RWPE1 (cell line): ENCODE measurements at regions not wholly inside any gene's neighbourhood (a gene's known extent, or its start where the extent isn't known, plus 50 kb on each side); places are given as distances from the start of the nearest gene placed in this dataset.

Experiments
- CTCF ChIA-PET: fragments of 350-600 bp; sonication (Branson Sonifier 250); formaldehyde crosslinking; extraction: SDS; loops from one replicate; lab custom pipeline; 2021; lab: Yijun Ruan, JAX
- POLR2A ChIA-PET: fragments of 400-600 bp; formaldehyde crosslinking; extraction: SDS; loops from one replicate; lab custom pipeline; 2020; ENCODE audit warnings: antibody characterized with exemption; ENCODE audit not compliant: low non-redundant PET; lab: Yijun Ruan, JAX
- DNase-seq: peaks from one replicate; pipeline ENCODE4 v3.0.0; 2012; ENCODE audit warnings: low spot score
- H3K27ac ChIP-seq: fragments of 450-650 bp; 2 replicates; pipeline ENCODE4 v1.5.1; 2017
- CTCF ChIP-seq: fragments of 450-650 bp; conservative IDR thresholded peaks from 2 replicates; pipeline ENCODE4 v1.5.1; 2017; ENCODE audit warnings: low read depth, mild to moderate bottlenecking

- H3K27ac ChIP-seq: no peak overlapping the region
- no peak for DNase-seq
- no peak for TF ChIP-seq CTCF
- ChIA-PET CTCF (no interaction called here), POLR2A (no interaction called here)
Observed at GRCh38 chr16:63618896-63619485, 1502.9 kb downstream of the CDH11 start.

- POLR2A ChIA-PET: no interaction called here
- no peak for TF ChIP-seq CTCF
- DNase-seq: no peak
- CTCF ChIA-PET: no interaction called here
- H3K27ac ChIP-seq: no peak overlapping the region
Observed at GRCh38 chr16:63617990-63618763, 1503.7 kb downstream of the CDH11 start.

- ChIA-PET POLR2A (no interaction called here), CTCF (no interaction called here)
- TF ChIP-seq CTCF: no peak
- no peak for DNase-seq
- H3K27ac ChIP-seq: no peak overlapping the region
Observed at GRCh38 chr16:63617047-63617989, 1504.5 kb downstream of the CDH11 start.

GRCh38 chr16:63614429-63614828 lies 1507.4 kb downstream of the CDH11 start:
- CTCF ChIA-PET: interaction anchor here (0.6 kb wide), 2 partner anchors 11 to 254 kb away, joined by 3 read pairs; no protein-coding TSS in a partner anchor
- H3K27ac ChIP-seq: no peak overlapping the region
- DNase-seq: no peak
- TF ChIP-seq CTCF: no peak
- POLR2A ChIA-PET: no interaction called here

- DNase-seq: peak; percentile 26
- CTCF ChIA-PET: no interaction called here
- POLR2A ChIA-PET: no interaction called here
- no peak overlapping the region for H3K27ac ChIP-seq
- TF ChIP-seq CTCF: no peak
Observed at GRCh38 chr16:63613701-63614100, 1508.2 kb downstream of the CDH11 start.
